ENCODE measurements at regions not wholly inside any gene's neighbourhood (a gene's known extent, or its start where the extent isn't known, plus 50 kb on each side); places are given as distances from the start of the nearest gene placed in this dataset.

DNA sequence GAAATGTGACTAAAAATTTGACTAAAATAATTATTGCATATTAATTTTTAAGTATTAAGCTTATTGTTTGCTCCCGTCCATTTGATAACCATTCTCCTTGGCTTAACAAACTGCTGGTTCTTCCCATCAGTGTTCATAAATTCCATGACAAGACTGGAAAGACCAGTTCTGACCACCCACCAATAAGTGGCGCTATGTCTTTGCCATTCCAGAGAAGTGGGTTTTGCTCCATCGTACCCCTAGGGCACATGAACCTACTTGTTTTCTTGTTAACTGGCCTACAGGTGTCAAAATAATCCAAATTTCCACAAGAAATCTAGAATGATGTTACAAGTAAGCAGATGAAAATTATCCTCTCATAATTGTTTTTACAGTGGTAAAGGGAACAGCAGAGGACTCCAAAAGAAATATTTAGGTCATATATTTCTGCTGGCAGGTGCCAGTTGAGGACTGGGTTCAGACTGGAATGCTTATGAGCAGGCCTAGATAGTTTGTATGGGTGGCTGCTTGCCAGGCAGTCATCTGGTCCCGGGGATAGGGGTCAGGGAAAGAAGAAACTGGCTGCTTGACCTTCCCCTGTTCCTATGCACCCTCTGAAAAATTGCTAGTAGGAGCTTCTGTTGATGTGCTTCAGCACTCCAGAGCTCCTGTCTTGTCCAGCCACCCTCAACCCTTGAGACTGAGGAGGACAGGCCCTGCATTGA, 283.1 kb upstream of the ADAMTSL1 start:
- H3K36me3 ChIP-seq (ENCODE audit: control insufficient read depth in 2 of 2, extremely low read depth in 1 of 2, insufficient read depth in 2 of 2, low read length in 2 of 2) = no peaks in the 10 kb centered on the region
- H3K9ac ChIP-seq (replicated peaks; ENCODE audit: extremely low read depth, insufficient read depth, low read length) = no peak overlapping the region
- ChIA-PET POLR2A (no interaction called here), CTCF (interaction anchor here (1.0 to 2.6 kb wide), 4 partner anchors 13 to 380 kb away, joined by 3 to 18 read pairs (median 4); no protein-coding TSS in a partner anchor)
- no peak overlapping the region for H2AFZ ChIP-seq (ENCODE audit: low read depth, low read length)
- TF ChIP-seq MYC (IDR thresholded peaks at IDR 0.05; ENCODE audit: low read depth, low read length) (no peak), POLR2A (IDR thresholded peaks at IDR 0.05; ENCODE audit: low read depth, low read length) (no peak), FOS (IDR thresholded peaks at IDR 0.05; ENCODE audit: borderline replicate concordance, insufficient read depth, low read length) (no peak), POLR2AphosphoS5 (IDR thresholded peaks at IDR 0.05; ENCODE audit: insufficient read depth, low read depth, low read length) (no peak), GATA2 (IDR thresholded peaks at IDR 0.05; ENCODE audit: insufficient read depth, insufficient read length, low read depth, low read length) (no peak), EZH2 (IDR thresholded peaks at IDR 0.05; ENCODE audit: borderline replicate concordance, low read depth, low read length, severe bottlenecking) (no peak), JUN (IDR thresholded peaks at IDR 0.05; ENCODE audit: borderline replicate concordance, insufficient read depth, insufficient read length, low read depth) (no peak)
- TF ChIP-seq, protein P1, sequence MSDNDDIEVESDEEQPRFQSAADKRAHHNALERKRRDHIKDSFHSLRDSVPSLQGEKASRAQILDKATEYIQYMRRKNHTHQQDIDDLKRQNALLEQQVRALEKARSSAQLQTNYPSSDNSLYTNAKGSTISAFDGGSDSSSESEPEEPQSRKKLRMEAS (IDR thresholded peaks at IDR 0.05; ENCODE audit: insufficient read depth, insufficient read length) = no peak
- TF ChIP-seq, protein P2, sequence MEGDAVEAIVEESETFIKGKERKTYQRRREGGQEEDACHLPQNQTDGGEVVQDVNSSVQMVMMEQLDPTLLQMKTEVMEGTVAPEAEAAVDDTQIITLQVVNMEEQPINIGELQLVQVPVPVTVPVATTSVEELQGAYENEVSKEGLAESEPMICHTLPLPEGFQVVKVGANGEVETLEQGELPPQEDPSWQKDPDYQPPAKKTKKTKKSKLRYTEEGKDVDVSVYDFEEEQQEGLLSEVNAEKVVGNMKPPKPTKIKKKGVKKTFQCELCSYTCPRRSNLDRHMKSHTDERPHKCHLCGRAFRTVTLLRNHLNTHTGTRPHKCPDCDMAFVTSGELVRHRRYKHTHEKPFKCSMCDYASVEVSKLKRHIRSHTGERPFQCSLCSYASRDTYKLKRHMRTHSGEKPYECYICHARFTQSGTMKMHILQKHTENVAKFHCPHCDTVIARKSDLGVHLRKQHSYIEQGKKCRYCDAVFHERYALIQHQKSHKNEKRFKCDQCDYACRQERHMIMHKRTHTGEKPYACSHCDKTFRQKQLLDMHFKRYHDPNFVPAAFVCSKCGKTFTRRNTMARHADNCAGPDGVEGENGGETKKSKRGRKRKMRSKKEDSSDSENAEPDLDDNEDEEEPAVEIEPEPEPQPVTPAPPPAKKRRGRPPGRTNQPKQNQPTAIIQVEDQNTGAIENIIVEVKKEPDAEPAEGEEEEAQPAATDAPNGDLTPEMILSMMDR (IDR thresholded peaks at IDR 0.05; ENCODE audit: extremely low read depth in 1 of 2, insufficient read depth in 1 of 2, low read depth in 1 of 2, low read length in 2 of 2) = no peak
- FAIRE-seq = no peak
- no peak for DNase-seq (ENCODE audit: low read depth, low spot score)
- H3K4me3 ChIP-seq (replicated peaks in 1 of 3; ENCODE audit: insufficient read depth in 1 of 3, low read depth in 1 of 3, low read length in 3 of 3) = no peak overlapping the region
- no peak overlapping the region for H3K27ac ChIP-seq (ENCODE audit: insufficient read depth, low read depth, low read length)
- H3K4me2 ChIP-seq (ENCODE audit: insufficient read depth, low read length) = no peak overlapping the region
- H3K4me1 ChIP-seq (ENCODE audit: control insufficient read depth, extremely low read depth, insufficient read depth, low read length) = no peaks in the 10 kb centered on the region
- intact Hi-C loops (cut with micrococcal nuclease) = no loop called here
- dilution Hi-C loops (cut with MboI; ENCODE audit: extremely low pct_ligation_motif_present, low sequenced_read_pairs) = no loop called here
- no peaks in the 10 kb centered on the region for H3K9me1 ChIP-seq (replicated peaks; ENCODE audit: control insufficient read depth, extremely low read depth, insufficient read depth, low read length)
- H3K79me2 ChIP-seq (ENCODE audit: control insufficient read depth, insufficient read depth, low read length) = no peaks in the 10 kb centered on the region
- no peaks in the 10 kb centered on the region for H3K9me3 ChIP-seq (replicated peaks; ENCODE audit: control insufficient read depth, insufficient read depth, low read length)
- H4K20me1 ChIP-seq (replicated peaks; ENCODE audit: control insufficient read depth, extremely low read depth, insufficient read depth, low read length) = no peaks in the 10 kb centered on the region
- peaks cover 0 to 2% of the 10 kb centered on the region in 2 experiments for H3K27me3 ChIP-seq (ENCODE audit: control insufficient read depth in 2 of 2, insufficient read depth in 2 of 2, low read length in 2 of 2)
- BruUV-seq (replicated peaks) = no TSS peak
